HG02981 (cell line): ENCODE measurements at regions not wholly inside any gene's neighbourhood (a gene's known extent, or its start where the extent isn't known, plus 50 kb on each side); places are given as distances from the start of the nearest gene placed in this dataset.
A peak's percentile ranks its signal among the peaks of the same experiment; 100 is the strongest.

Experiments used
- ATAC-seq: cut with Tn5 transposase; IDR thresholded peaks from one replicate; pipeline ENCODE4 v1.9.1; 2021; ENCODE audit warnings: mild to moderate bottlenecking, moderate library complexity; ENCODE audit not compliant: unreplicated experiment

DNA sequence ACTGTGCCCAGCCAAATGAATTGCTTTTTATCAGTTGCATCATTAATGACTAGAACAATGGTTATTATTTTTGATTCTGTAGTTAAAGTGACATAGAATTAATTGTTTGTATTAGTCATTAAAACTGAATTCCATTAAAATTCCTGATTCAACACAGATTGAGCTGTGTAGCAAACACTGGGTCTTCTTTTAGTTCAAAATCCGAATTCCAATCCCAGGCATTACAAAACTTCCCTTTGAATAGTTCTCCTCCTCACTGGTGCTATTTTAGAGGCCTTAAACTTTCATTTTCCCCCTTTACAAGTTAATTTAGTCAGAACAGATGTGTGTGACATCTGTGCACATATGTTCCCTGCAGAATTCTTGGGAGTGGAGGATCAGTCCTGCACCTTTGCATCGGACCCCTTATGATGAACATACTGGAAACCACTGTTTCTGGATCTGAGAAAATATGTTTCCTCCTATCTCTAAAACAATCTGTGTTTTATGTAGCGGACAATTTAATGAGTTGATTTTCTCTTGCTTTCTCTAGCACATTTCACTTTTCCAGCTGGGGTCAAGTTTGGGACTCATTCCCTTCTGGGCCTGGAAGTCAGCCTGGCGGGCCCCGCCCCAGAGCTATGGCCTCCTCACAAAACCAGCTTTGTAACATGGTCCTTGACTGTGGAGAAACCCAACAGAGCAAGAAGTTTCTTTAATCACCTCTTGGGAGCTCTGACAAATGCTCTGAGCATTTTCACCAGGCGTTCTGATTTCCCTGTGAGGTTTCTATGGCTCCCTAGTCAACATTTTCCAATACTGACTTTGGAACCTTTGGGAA lies 87.9 kb upstream of the MAMDC2 start:
- no peak for ATAC-seq

DNA sequence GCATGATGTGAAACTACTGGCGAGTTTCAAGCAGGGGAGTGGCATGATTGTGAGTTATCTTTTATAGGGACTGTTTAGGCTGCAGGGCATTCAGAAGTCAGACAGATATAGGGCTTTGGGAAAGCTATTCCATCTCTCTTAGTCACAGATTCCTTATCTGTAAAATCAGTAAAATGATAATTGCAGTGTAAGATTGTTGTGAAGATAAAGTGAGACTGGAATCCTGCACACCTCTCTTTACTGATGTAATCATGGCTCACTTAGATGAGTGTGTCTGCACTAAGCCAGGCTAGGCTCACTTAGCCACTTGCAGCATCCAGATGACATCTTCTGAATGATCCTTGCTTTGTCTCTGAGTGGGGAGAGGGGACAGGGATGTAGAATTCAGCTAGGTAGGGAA lies 81.8 kb upstream of the MAMDC2 start:
- no peak for ATAC-seq

DNA sequence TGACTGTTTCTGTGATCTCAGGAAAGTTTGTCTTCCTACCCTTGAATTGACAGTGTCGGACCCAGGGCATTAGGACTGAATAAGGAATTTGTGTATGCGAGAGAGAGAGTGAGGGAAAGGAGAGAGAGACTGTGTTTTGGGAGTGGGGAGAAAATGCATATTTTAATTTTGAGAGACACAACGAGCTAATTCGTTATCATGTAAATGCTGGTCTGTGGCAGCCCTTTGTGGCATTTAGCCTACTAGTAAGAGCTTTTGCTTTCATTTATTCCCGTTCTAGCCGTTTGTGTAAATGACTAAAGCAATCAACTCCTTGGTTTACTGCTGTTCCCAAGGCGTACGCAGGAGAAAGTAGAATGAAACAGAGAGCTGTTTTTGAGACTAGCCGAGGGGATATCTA lies 79.8 kb upstream of the MAMDC2 start:
- no peak for ATAC-seq

DNA sequence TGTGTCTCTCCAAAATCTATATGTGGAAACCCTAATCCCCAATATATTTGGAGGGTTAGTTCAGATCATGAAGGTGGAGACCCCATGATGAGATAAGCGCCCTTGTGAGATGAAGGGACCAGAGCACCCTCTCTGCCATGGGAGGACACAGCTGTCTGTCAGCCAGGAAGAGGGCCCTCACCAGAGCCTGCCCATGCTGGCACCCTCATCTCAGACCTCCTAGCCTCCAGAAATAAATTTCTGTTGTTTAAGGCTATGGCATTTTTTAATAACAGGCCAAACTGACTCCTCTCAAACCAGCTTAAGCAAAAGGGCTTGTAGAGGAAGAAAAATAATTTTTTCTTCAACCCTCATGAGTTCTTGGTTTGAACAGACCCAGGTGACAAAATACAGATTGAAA lies 79.2 kb upstream of the MAMDC2 start:
- no peak for ATAC-seq

DNA sequence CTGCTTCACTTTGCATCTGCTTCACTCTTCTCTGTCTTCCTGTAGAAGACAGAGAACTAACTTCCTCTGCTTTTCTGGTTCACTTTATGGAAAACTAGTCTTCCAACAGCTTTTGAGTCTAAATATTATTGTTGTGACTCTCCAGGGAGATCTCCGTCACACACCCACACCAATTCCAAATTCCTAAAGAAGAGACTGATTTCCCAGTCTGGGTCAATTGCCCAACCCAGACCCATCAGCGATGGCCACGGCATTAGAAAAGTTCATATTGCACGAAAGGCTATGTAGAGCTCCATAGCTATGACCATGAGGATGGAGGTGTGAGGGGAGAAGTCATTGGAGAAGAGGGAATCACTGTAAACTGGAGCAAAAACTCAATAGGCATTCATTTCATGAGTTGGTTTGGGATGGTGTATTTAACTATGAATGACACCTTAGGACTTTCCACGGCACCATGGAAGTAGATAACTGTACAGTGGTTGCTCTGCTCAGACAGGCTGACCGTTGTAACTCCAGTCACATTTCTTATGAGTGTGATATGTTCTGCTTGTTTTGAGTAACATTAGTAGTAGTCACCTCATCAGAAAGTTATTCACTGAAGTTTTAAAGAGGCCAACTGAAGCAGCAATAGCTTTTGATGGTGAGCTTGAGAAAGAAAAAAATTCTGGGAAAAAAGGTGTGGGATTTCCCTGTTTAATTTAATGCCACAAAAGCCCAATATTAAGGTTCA lies 78.1 kb upstream of the MAMDC2 start:
- ATAC-seq = no peak

DNA sequence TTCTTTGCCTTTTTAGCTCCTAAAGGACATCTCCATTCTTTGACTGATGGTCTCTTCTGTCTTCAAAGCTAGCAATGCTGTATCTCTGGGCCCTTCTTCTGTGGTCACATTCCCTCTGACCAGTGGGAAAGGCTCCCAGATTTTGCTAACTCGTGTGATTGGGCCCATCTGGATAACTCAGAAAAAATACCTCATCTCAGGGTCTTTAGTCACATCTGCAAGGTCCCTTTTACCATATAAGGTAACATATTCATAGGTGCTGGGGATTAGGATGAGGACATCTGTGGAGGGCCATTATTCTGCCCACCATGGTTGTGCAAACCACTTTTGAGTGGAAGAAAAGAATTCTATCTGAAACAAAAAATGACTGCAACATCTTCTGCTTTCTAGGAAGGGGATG lies 76.3 kb upstream of the MAMDC2 start:
- no peak for ATAC-seq

DNA sequence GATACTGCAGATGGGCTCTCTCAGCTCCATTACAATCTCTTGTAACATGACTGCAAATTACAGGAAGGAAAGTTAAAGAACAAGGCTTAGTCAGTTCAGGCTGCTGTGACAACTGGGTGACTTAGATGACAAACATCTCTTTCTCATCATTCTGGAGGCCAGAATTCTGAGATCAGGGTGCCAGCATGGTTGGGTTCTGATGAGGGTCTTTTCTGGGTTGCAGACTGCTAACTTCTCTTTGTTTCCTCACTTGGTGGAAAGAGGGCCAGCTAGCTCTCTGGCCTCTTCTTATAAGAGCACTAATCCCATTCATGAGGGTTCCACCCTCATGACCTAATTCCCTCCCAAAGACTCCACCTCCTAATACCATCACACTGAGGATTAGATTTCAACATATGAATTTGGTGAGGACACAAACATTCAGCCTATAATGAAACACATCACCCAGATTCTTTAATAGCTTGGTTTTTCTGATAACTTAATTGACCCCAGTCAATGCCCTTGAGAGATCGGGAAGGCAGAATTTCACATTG lies 73.6 kb upstream of the MAMDC2 start:
- no peak for ATAC-seq

DNA sequence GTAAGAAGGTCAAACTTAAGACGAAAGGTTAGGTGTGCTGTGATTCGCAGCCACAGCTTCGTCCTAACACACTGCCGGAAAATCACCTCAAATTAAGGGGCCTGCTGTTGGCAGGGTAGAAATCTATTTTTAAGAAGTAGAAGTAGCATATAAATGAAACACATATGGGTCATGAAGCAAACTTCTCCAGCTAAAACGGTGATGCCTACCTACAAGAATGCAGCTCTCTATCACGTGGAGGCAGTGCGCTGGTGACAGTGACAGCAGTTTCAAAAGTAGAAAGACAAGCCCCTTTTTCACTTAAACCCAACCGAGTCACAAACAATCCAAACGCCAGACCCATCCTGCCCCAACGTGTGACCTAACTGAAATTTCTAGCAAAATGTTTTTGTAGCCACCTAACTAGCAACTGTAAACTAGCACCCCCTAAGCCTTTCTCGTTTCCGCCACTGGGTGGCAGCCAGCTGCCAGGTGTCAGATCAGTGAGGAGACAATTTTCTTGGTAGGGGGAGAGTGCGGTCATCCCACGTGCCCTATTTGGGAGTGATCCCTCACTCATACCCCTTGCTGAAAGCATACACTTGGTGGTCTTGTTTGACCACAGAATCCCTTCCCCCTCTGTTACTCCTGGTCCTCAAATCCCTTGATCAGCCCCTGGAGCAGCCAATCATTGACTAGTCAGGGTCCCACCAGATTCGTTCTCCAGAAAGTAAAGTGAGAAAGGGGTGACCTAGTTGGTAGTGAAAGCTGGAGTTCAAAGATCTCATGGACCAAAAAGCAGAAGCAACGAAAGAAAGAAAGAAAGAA lies 71.8 kb upstream of the MAMDC2 start:
- peak; percentile 72 for ATAC-seq

DNA sequence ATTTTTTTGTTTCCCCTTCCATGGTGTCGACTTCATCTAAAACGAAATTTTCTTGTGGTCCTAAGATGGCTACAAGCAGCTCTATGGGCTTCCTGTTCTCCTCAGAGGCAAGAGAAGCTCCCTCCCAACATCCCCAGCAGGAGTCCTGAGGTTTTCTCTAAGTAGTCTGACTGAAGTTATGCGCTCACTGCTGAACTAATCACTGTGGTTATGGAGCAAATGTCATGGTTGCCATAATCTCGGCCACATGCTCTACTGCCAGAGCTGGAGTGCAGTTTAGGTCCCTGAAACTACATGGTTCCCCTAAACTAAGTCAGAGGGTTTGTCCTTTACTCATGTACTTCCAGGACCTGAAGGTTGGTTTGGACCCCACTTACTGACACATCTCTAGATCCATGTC lies 68.0 kb upstream of the MAMDC2 start:
- ATAC-seq = no peak

DNA sequence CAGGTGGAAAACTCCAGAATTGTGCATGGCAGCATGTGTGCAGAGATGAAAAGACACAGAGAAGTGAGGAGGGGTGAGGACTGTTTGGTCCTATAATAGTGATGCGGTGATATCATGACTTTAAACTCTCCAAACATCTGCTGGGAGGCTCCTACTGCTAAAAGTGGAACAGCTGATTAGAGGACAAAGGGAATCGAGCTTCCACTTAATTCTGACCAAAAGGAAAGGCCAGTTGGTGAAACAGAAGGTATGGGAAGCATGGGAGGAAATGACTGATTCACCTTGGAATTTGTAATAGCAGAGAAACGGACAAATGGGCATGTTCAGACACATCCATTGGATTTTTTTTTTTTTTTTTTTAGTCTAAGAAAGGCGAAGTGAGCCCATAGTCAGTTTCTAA lies 67.5 kb upstream of the MAMDC2 start:
- ATAC-seq = no peak

DNA sequence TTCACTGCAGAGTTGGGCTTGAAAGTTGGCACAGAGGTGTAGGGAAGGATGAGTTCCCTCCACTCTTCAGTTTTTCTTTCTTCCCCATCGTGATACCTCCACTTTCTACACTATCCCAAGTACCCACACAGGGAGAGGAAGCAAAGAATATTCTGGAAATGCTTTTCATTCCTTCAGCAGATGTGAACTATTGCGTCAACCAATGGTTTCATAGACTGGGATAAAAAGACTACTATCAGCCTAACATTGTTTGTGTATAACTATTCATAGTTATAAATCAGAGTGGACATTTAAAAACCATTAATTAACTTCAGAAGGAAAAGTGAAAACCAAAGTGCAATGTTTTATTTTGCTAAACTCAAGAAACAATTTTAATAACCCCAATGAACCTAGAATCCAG lies 63.6 kb upstream of the MAMDC2 start:
- ATAC-seq = no peak

DNA sequence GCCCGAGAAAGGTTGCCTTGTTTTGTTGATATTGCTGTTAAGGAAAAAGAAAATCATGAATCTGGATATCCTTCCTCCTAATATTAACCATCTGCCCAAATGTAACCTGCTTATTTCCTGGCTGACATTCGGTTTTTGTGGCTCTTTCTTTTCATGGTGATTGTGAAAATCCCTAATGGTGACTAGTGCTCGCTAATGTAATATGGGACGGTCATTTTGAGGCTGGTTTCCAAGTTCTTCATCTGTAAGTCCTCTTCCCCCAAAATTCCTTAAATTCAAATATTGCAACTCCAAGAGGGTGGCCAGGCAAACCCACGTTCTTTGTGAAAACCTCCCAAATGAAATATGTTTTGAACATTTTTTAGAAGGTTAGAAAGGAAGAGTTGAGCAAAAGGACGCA lies 63.1 kb upstream of the MAMDC2 start:
- no peak for ATAC-seq

DNA sequence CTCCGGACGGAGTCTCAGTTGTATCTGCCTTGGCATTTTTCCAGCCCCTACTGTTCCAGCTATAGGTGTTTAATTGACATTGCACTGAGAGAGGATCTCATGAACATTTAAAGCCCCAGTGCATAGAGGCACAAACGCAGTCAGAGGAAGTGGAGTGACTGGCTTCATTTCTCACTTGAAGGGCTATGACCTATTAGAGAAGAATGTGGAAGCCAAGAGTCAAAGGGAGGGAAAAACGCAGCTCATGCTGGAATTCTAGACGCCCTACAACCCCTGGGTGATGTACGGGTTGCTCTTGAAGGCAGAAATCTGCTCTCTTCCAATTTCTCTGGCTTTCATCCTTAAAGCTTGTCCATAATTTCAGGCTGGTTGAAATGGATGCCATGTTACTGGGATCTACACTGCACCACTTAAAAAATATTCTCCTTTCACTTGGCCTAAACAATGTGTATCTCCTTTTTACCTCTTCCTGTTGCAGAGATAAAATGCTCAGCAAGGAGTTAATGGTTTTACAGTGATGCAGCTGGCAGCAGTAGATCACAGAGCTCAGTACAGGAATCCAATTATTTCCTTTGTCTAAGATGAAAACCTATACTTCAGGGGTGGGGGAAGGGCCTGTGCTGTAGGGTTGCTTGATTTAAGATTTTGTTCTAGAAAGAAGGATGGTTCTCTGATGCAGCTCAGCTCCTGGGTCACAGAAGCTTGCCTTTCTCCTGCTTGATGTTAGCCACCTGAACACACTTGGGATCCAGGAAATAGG lies 61.8 kb upstream of the MAMDC2 start:
- ATAC-seq = no peak

DNA sequence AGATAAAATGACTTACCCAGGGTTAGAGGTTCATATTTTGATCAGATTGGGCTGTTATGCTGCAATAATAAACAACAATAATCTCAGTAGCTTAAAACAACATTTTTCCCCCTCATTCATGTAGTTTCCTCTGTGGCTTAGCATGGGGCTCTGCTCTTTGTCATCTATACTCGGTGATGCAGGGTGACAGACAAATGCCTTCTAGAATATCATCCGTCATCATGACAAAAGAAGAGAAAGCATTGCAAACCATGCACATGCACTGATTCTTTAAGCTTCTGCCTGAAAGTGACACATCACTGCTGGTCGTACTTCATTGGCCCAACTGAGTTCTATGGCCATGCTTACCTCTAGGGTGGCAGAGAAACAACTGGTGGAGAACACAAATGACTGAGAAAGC lies 58.8 kb upstream of the MAMDC2 start:
- no peak for ATAC-seq

DNA sequence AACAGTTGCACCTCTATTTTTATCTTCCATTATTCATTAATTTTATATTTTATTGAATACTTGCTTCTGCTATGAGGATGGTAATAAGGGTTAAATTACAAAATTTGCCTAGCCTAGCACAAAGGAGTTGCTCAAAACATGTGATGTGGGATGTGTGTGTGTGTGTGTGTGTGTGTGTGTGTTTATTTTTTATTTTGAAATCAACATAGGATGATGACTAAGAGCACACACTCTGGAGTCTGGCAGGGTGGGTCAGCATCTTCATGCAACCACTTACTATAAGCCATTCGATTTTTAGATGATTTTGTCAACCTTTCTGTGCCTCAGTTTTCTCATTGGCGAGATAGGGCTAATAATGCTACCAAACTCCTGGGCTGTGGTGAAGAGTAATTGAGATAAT lies 57.7 kb upstream of the MAMDC2 start:
- no peak for ATAC-seq

DNA sequence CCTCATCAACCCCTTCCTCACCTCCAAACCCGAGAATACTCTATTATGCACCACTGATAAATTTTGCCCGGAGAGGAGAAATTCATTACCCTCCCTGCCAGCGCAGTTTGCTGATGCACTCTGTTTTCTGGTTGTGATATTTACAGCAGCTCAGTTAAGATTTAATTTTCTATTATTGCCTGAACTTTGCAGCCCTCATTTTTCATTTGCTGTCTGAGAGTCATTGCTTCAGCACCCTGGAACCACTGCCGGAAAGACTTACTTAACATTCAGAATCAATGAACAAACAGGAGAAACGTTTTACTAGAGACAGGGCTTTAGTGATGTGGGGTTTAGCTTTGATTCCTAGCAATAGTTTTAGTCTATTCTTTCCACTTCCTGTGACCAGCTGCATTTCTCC lies 56.7 kb upstream of the MAMDC2 start:
- ATAC-seq = no peak

DNA sequence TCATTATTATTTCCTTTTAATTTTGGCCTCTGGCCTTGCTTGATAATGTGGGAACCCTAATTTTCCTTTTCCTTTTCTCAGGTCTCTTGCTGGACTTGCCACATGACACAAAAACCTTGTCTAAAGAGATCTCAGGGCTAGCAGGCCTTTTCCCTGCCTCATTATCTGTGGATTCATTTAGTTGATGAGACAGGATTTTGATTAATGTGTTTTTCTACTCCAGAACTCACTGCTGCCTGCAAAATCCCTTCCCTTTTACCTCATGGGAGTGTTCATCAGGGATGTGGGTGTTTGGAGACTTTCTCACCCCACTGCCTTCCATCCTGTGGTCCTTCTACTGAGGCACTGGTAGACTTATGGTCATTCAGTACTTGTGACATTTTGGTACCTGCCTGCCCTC lies 56.2 kb upstream of the MAMDC2 start:
- no peak for ATAC-seq

DNA sequence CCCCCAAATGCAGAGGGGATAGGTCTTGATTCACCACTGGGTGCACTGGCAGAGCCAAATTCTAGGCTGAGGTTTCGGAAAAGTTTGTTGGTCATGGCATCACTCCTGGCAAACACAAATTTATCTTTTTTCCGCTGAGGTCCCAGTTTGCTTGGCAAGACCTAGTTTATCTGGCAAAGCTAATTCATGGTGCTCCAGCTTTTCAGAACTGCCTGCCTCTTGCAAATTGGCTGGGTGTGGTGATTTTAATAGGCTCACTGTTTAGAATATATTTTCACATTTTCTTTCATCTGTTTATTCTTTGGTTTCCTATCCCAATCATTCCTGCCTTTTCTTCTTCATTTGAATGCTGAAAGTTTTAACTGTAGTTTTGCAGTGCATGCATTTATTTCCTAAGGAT lies 50.5 kb upstream of the MAMDC2 start:
- no peak for ATAC-seq
